Myocyte (in vitro differentiated cells): ENCODE measurements at regions not wholly inside any gene's neighbourhood (a gene's known extent, or its start where the extent isn't known, plus 50 kb on each side); places are given as distances from the start of the nearest gene placed in this dataset.

Experiments used
- DNase-seq: peaks from one replicate; pipeline ENCODE4 v3.0.0-alpha.2; 2012; ENCODE audit warnings: low read depth

GRCh38 chr1:194209920-194210319 is 1023.5 kb upstream of the B3GALT2 start:
- no peak for DNase-seq

- DNase-seq, result no peak
These were observed 1022.3 kb upstream of the B3GALT2 start for GRCh38 chr1:194208674-194209073.

GRCh38 chr1:194196562-194196961 is 1010.1 kb upstream of the B3GALT2 start:
- no peak for DNase-seq

GRCh38 chr1:194194724-194195123 is 1008.3 kb upstream of the B3GALT2 start:
- DNase-seq, result no peak

DNA sequence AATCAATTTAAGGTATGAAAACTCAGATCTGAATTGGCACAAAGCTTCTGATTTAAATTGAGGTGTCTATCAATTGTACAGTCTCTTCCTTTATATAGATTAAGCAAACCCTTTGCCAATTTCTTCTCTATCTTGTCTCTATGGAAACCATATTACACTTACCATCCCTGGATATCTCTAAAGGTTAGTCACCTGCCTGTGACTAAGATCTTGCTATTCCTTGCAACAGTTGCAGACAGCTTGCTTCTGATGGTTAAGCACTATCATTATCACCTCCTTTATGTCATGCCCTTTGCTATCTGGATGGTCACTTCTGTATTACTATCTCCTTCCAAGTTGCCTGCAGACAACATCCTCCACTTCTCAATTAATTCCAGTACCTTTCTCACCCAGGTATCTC is 998.6 kb upstream of the B3GALT2 start:
- no peak for DNase-seq

GRCh38 chr1:194184425-194184824 is 998.0 kb upstream of the B3GALT2 start:
- no peak for DNase-seq

GRCh38 chr1:194181845-194182244 is 995.4 kb upstream of the B3GALT2 start:
- DNase-seq, result no peak

DNA sequence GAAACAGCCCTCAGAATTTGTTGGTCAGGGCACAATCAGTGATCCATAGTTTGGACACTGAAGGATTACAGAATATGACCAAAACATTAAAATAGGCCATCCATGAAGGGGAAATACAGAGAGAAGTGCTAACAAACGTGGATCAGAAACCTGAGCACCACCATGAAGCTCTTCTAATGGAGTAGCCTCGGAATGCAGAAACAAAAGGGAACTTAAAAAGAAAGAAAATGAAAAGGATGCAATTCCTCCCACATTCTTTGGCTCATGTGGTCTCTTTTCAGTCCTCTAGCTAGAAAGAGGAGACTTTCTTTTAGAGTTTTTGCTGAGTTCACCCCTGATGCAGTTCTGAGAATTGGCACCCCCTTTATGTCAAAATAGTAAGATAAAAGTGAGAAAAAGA is 989.8 kb upstream of the B3GALT2 start:
- no peak for DNase-seq

GRCh38 chr1:194175251-194175650 is 988.8 kb upstream of the B3GALT2 start:
- DNase-seq, result no peak

DNA sequence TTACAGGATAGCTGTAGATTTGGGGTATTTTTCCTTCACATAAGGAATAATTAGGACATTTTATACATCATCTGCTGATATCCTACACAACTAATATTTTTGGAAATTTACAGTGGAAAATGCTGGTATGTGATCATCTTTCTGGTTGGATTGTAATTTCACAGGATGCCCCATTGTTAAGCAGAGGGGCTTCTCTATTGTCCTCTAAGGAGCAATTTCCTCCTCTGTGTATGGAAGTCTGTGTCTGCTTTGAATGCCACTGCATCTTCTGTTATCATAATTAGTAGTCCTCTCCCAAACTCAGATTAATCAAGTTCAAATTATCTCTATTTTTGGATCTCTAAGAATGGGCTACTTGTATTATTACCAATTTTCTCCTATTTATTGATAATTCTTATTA is 988.1 kb upstream of the B3GALT2 start:
- DNase-seq, result no peak

DNA sequence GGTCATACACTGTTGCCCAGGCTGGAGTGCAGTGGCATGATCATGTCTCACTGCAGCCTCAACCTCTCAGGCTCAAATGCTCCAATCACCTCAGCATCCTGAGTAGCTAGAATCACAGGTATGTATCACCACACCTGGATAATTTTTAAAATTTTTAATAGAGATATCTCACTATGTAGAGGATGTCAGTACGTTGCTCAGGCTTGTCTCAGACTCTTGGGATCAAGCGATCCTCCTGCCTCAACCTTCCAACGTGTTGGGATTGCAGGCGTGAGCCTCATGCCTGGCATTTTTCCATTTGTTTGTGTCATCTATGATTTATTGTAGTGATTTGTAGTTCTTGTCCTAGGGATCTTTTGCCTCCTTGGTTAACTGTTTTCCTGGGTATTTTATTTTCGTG is 985.2 kb upstream of the B3GALT2 start:
- no peak for DNase-seq

- no peak for DNase-seq
These were observed 981.7 kb upstream of the B3GALT2 start for GRCh38 chr1:194167956-194168640.

- no peak for DNase-seq
These were observed 978.3 kb upstream of the B3GALT2 start for GRCh38 chr1:194164755-194165154.

DNA sequence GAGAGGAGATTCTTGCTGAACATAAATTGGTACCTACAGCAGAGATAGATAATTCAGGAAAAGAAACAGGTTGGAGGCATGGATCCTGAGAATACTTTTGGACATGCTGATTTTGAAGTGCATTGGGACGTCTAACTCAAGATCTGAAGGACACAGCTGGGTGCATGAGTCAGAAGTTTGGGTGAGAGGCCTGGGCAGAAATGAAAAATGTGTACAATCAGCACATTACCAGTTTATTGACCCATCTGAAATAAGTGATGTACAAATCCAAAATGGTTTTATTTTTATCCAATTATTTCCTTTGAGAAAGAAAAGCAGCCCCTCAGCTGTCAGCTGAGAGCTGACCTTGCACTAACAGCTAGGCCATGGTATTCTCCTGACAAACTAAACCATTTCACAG is 975.2 kb upstream of the B3GALT2 start:
- DNase-seq, result no peak

DNA sequence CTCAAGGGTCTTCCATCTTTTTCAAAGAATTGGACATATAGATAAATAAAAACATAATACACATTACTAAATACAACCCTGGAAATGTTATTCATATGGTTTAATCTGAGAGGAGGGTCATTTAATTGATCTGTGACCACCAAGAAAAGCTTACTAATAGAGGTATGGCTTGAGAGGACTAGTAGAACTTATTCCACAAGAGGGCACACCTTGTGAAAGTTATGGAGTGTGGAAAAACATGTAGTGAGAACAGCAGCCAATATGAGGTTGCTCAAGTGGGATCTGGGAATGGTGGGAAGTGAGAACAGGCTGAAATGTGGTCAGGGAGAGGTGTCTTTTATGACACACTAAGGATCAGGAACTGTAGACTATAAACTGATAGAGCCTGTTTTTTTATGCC is 973.5 kb upstream of the B3GALT2 start:
- no peak for DNase-seq

DNA sequence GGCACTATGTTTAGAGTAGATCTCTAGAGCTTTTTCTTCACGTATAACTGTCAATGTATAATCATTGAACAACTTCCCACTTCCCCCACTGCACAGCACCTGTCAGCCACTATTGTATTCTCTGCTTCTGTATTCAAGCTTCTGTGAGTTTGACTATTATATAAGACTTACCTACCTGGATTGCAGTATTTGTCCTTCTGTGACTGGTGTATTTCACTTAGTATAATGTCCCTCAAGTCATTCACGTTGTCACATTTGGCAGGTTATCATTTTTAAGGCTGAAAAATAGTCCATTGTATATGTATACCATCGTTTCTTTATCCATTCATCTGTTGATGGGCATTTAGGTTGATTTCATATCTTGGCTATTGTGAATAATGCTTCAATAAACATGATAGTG is 969.5 kb upstream of the B3GALT2 start:
- no peak for DNase-seq

DNA sequence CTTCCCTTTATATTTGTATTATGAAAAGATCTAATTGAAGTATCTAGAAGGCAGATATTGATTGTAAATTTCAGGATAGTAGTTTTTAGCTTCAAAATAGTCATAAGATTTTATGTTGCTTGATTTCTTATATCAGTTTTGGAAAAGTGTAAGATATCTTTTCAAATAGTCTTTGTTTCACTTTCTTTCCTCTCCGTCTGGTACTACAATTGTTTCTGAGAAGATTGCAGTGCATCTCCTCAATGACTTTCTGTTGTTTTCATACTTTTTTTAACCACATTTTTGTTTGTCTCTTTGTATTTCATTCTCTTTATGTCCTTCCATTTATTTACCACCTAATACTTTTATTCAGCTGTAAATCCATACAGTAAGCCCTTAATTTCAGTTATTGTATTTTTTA is 964.6 kb upstream of the B3GALT2 start:
- DNase-seq, result no peak

GRCh38 chr1:194150242-194150641 is 963.8 kb upstream of the B3GALT2 start:
- DNase-seq, result no peak

- no peak for DNase-seq
These were observed 946.7 kb upstream of the B3GALT2 start for GRCh38 chr1:194133152-194133551.

- DNase-seq, result no peak
These were observed 931.7 kb upstream of the B3GALT2 start for GRCh38 chr1:194118086-194118485.

DNA sequence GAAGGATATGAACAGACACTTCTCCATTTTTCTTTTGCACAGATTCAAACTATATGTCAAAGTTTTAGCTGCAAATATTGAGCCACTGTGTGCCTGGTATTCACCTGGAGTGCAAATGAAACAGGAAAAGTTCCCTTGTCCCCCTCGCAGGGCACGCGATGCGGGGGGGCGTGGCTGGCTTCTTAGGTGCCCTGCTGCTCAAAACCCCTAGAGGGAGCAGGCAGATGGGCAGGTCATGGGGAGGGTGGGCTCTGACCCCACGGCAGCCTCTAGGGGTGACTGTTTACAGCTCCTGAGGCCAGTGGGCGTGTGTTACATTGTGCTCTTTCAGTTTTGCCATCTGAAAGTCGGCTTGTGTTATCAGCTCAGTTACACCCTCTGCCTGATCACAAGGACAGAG is 931.2 kb upstream of the B3GALT2 start:
- DNase-seq, result no peak

DNA sequence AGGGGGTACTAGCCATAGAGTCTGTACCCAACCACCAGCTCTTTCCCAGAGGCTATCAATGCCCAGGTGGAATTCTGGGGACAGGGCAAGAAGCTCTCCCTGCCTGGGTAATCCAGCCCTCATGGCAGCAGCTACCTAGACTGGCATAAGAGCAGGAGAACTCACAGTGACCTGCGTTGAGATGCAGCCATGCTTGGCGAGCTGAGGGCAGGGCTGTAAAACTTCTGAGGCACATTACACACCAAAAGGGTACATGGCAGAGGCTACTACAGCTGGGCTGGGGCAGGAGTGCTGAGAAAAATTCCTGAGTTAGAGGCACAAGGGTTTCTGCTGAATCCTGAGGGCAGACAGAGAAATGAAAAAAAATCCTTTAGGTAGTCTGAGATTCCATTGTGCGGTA is 927.9 kb upstream of the B3GALT2 start:
- DNase-seq, result no peak

GRCh38 chr1:194105381-194105780 is 919.0 kb upstream of the B3GALT2 start:
- no peak for DNase-seq
